Uterus (tissue), 3 donors: ENCODE measurements at regions not wholly inside any gene's neighbourhood (a gene's known extent, or its start where the extent isn't known, plus 50 kb on each side); places are given as distances from the start of the nearest gene placed in this dataset.
"Not testable (repeated sequence)": the region's sequence is repeated elsewhere in the genome, so short reads cannot be mapped to it uniquely, and the experiment has no call there.

Experiments used
- DNase-seq, 2 donors: peaks; one replicate each; pipeline ENCODE4 v3.0.0-alpha.2; 2019 to 2020
- H3K27ac ChIP-seq, 2 donors: fragments of 200-600 bp; sonication (generic); 1 replicate in 1 of 2; 2 replicates in 1 of 2; pipeline ENCODE4 v1.5.1; 2016 to 2018
- H3K27me3 ChIP-seq, 2 donors: fragments of 200-600 bp; sonication (generic); one replicate each; pipeline ENCODE4 v1.5.1; 2018 to 2019; ENCODE audit warnings: control low read depth in 1 of 2
- H3K36me3 ChIP-seq, 2 donors: fragments of 200-600 bp; sonication (generic); one replicate each; pipeline ENCODE4 v1.5.1; 2019; ENCODE audit warnings: control low read depth in 1 of 2
- H3K4me1 ChIP-seq, 2 donors: fragments of 200-600 bp; sonication (generic); one replicate each; pipeline ENCODE4 v1.5.1; 2018 to 2019; ENCODE audit warnings: control low read depth in 1 of 2
- H3K4me3 ChIP-seq, 2 donors: fragments of 200-600 bp; sonication (generic); 1 replicate in 1 of 2; 2 replicates in 1 of 2; pipeline ENCODE4 v1.5.1; 2018 to 2019; ENCODE audit warnings: mild to moderate bottlenecking in 1 of 2
- H3K9me3 ChIP-seq, 2 donors: fragments of 200-600 bp; sonication (generic); one replicate each; pipeline ENCODE4 v1.5.1; 2019; ENCODE audit warnings: control low read depth in 1 of 2
- POLR2A ChIP-seq, 2 donors: fragments of 450-650 bp; IDR thresholded peaks; one replicate each; pipeline ENCODE4 v1.6.1; 2016; ENCODE audit warnings: antibody characterized with exemption in 2 of 2, mild to moderate bottlenecking in 1 of 2, moderate library complexity in 1 of 2
- intact Hi-C: fragments of 100-400 bp; cut with DNase I; formaldehyde crosslinking; loops from one replicate; pipeline ENCODE4 v1.15.1; 2023; ENCODE audit warnings: low total_unique reads
- TF ChIP-seq, protein P1 (sequence below), 4 experiments: fragments of 200-600 bp in 2 of 4; fragments of 450-650 bp in 2 of 4; sonication (generic) in 2 of 4; IDR thresholded peaks; one replicate each; pipeline ENCODE4 v1.5.1; 2016 to 2019; ENCODE audit warnings: antibody characterized with exemption in 4 of 4, mild to moderate bottlenecking in 2 of 4, moderate library complexity in 1 of 4
- donor health status: DM: yes; HTN: yes; CAD: no.

DNA sequence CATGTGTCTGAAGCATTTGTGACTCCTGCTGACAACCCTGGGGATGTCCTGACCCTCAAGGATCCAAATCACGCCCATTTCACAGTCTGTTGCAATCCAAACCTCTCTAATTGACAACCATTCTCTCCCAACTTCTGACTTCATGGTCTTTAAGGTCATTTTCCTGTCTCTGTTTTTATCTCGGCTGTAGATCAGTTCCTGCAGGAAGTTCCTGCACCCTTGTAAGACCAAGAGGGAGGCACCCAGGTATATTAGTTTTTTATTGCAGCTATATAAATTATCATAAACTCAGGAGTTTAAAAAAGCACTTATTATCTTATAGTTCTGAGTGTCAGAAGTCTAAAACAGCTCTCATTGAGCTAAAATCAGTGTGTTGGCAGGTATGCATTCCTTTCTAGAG lies 166.8 kb downstream of the BTBD3 start:
- no peak for DNase-seq
- H3K27me3 ChIP-seq: no peaks in the 10 kb centered on the region
- H3K4me1 ChIP-seq: no peaks in the 10 kb centered on the region
- intact Hi-C loops: no loop called here
- H3K27ac ChIP-seq: no peak overlapping the region
- no peaks in the 10 kb centered on the region for H3K36me3 ChIP-seq
- no peak overlapping the region for H3K4me3 ChIP-seq
- H3K9me3 ChIP-seq: no peaks in the 10 kb centered on the region
- TF ChIP-seq, protein P1, sequence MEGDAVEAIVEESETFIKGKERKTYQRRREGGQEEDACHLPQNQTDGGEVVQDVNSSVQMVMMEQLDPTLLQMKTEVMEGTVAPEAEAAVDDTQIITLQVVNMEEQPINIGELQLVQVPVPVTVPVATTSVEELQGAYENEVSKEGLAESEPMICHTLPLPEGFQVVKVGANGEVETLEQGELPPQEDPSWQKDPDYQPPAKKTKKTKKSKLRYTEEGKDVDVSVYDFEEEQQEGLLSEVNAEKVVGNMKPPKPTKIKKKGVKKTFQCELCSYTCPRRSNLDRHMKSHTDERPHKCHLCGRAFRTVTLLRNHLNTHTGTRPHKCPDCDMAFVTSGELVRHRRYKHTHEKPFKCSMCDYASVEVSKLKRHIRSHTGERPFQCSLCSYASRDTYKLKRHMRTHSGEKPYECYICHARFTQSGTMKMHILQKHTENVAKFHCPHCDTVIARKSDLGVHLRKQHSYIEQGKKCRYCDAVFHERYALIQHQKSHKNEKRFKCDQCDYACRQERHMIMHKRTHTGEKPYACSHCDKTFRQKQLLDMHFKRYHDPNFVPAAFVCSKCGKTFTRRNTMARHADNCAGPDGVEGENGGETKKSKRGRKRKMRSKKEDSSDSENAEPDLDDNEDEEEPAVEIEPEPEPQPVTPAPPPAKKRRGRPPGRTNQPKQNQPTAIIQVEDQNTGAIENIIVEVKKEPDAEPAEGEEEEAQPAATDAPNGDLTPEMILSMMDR (IDR thresholded peaks at IDR 0.05): no peak
- no peak for TF ChIP-seq POLR2A (IDR thresholded peaks at IDR 0.05)

DNA sequence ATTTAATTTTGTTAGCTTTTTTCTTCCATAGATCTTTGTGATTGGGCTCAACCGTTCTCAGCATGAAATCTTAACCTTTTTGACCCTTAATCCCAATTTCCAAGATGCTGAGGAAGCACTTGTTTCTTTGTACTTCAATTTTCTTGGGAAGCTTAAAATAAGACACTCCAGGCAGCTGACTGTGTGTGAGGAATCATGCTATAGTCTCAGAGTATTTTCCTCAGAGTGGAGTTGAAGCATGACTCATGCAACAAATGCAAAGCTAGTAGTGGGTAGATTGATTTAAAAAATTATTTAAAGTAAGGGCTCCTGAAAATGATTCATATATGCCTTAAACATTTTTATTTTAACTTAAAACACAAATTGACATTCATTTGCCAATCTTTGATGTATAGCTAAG lies 168.7 kb downstream of the BTBD3 start:
- no peaks in the 10 kb centered on the region for H3K9me3 ChIP-seq
- no peaks in the 10 kb centered on the region for H3K36me3 ChIP-seq
- no peaks in the 10 kb centered on the region for H3K27me3 ChIP-seq
- no peak for DNase-seq
- no peaks in the 10 kb centered on the region for H3K4me1 ChIP-seq
- TF ChIP-seq, protein P1 (IDR thresholded peaks at IDR 0.05): no peak
- no peak for TF ChIP-seq POLR2A (IDR thresholded peaks at IDR 0.05)
- intact Hi-C loops: no loop called here
- no peak overlapping the region for H3K4me3 ChIP-seq
- no peak overlapping the region for H3K27ac ChIP-seq

DNA sequence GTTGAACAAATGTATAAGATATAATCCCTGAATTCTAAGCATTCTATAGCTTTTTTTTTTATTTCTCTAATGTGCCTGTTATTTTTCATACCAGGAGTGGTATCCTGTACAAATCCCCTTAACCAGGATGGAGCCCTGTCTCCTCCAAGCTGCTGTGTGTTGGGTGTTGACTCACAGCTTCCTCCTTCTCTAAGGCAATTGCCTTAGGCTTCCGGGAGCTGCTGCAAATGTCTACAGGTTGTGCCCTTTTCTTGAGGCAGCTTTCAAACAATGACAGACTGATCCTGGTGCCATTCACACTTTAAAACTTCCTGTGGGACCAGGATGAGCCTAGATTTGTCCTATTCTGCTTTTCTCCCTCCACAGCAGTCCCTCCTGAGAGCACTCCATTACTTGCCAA lies 173.2 kb downstream of the BTBD3 start:
- intact Hi-C loops: loop anchor here (10.0 kb wide), 1 partner anchor 56 kb away; no protein-coding TSS in a partner anchor
- Histone ChIP-seq H3K4me3 (no peak overlapping the region), H3K4me1 (no peaks in the 10 kb centered on the region), H3K9me3 (no peaks in the 10 kb centered on the region), H3K27ac (no peak overlapping the region), H3K27me3 (no peaks in the 10 kb centered on the region), H3K36me3 (no peaks in the 10 kb centered on the region)
- DNase-seq: no peak
- no peak for TF ChIP-seq POLR2A (IDR thresholded peaks at IDR 0.05)
- TF ChIP-seq, protein P1 (IDR thresholded peaks at IDR 0.05): no peak

DNA sequence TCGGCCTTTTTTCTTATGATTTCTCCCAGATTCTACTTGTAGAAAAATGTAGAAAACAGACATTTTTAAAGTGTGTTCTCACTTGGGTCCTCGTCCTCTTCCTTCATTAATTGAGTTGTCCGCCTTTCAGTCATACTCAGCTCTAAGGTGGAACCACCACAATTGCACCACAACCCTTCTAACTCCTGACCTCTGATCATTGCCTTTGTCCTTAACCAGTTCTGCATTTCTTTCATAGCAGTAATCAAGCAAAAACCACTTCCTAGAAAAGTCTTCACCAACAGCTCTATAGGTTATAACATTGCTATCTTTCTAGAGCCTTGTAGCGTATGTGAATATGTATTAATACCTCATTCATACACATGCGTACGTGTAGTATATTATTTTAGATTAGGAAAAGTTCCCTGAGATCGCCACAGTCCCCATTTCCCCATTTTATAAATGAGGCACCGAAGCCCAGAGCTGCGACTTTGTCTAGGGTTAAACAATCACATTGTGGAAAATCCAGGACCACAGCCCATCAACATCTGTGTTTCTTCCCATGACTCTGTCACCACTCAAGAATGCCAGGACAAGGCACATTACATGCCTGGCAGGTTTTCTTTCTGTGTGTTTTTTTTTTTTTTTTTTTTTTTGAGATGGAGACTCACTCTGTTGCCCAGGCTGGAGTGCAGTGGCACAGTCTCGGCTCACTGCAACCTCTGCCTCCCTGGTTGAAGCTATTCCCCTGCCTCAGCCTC lies 175.5 kb downstream of the BTBD3 start:
- Histone ChIP-seq H3K36me3 (no peaks in the 10 kb centered on the region), H3K4me1 (no peaks in the 10 kb centered on the region), H3K27ac (no peak overlapping the region), H3K9me3 (no peaks in the 10 kb centered on the region), H3K4me3 (no peak overlapping the region), H3K27me3 (no peaks in the 10 kb centered on the region)
- no peak for TF ChIP-seq POLR2A (IDR thresholded peaks at IDR 0.05)
- TF ChIP-seq, protein P1 (IDR thresholded peaks at IDR 0.05): no peak
- no peak for DNase-seq
- intact Hi-C loops: loop anchor here (10.0 kb wide), 1 partner anchor 58 kb away; no protein-coding TSS in a partner anchor

DNA sequence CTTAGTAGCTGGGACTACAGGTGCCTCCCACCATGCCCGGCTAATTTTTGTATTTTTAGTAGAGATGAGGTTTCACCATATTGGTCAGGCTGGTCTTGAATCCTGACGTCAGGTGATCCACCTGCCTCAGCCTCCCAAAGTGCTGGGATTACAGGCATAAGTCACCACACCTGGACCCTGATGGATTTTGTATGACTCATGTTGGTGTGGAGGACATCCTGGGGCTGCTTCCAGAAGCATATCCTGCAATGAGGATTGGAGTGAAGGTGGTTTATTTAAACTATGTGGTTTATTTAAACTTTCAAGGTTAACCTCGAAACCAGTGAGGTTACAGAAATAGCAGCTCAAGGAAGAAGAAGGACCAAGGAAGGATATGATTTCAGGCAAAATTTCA lies 176.1 kb downstream of the BTBD3 start:
- intact Hi-C loops: loop anchor here (10.0 kb wide), 1 partner anchor 59 kb away; no protein-coding TSS in a partner anchor
- H3K4me1 ChIP-seq, H3K27ac ChIP-seq, DNase-seq, H3K36me3 ChIP-seq, H3K9me3 ChIP-seq, H3K4me3 ChIP-seq, H3K27me3 ChIP-seq: not testable (repeated sequence)
